ENCODE measurements at regions not wholly inside any gene's neighbourhood (a gene's known extent, or its start where the extent isn't known, plus 50 kb on each side); places are given as distances from the start of the nearest gene placed in this dataset.
"Not testable (repeated sequence)": the region's sequence is repeated elsewhere in the genome, so short reads cannot be mapped to it uniquely, and the experiment has no call there.

DNA sequence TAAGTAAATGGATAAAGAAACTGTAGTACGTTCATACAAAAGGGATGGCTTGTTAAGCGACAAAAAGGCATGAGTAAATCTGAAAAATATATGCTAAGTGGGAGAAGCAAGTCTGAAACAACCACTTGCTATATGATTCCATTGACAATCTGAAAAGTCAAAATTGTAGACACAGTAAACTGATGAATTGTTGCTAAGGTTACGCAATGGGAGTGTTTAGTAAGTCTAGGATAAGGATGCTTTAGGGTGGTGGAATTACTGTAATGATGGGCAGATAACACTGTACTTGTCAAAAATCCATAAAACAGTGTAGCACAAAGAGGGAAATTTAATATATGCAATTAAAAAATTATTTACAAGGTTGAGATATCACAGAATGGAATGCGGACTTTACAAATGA is 984.9 kb downstream of the FSCB start:
- no peaks in the 10 kb centered on the region for H3K4me1 ChIP-seq (ENCODE audit: control insufficient read depth in 1 of 2, low read depth in 2 of 2)
- no peak overlapping the region for H3K4me3 ChIP-seq
- H3K27ac ChIP-seq, result no peak overlapping the region
- TF ChIP-seq, protein P1, sequence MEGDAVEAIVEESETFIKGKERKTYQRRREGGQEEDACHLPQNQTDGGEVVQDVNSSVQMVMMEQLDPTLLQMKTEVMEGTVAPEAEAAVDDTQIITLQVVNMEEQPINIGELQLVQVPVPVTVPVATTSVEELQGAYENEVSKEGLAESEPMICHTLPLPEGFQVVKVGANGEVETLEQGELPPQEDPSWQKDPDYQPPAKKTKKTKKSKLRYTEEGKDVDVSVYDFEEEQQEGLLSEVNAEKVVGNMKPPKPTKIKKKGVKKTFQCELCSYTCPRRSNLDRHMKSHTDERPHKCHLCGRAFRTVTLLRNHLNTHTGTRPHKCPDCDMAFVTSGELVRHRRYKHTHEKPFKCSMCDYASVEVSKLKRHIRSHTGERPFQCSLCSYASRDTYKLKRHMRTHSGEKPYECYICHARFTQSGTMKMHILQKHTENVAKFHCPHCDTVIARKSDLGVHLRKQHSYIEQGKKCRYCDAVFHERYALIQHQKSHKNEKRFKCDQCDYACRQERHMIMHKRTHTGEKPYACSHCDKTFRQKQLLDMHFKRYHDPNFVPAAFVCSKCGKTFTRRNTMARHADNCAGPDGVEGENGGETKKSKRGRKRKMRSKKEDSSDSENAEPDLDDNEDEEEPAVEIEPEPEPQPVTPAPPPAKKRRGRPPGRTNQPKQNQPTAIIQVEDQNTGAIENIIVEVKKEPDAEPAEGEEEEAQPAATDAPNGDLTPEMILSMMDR (IDR thresholded peaks at IDR 0.05), result no peak
- no peaks in the 10 kb centered on the region for H3K27me3 ChIP-seq (replicated peaks; ENCODE audit: insufficient read depth)
- no peaks in the 10 kb centered on the region for H3K9me3 ChIP-seq
- ATAC-seq (ENCODE audit: insufficient number of reproducible peaks, low FRiP score, low read depth), result no peak
- no peak for DNase-seq (ENCODE audit: low spot score)
- no peaks in the 10 kb centered on the region for H3K36me3 ChIP-seq

DNA sequence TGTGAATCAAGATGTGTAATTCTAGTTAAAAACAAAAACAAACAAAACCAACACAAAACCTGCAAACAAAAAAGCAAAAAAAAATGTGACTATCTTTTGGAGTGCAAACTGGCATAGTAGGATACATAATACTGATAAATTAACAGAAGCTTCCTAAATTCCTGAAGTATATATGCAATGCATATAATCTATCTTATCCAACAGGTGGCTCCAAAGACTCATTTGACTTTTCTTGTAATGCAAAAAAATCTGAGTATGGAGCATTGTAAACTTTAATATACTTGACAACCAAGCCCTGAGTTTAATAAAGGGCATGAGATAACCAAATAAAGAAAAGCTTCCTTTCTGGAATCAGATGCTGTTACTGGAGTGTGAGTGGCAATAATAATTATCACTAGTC is 1003.6 kb downstream of the FSCB start:
- Histone ChIP-seq H3K27me3 (replicated peaks; ENCODE audit: insufficient read depth) (no peaks in the 10 kb centered on the region), H3K4me1 (ENCODE audit: control insufficient read depth in 1 of 2, low read depth in 2 of 2) (no peaks in the 10 kb centered on the region), H3K27ac (no peak overlapping the region), H3K4me3 (no peak overlapping the region), H3K36me3 (no peaks in the 10 kb centered on the region), H3K9me3 (no peaks in the 10 kb centered on the region)
- ATAC-seq (ENCODE audit: insufficient number of reproducible peaks, low FRiP score, low read depth) (no peak), DNase-seq (ENCODE audit: low spot score) (no peak)
- TF ChIP-seq, protein P1 (IDR thresholded peaks at IDR 0.05), result no peak

- not testable (repeated sequence) for H3K4me1 ChIP-seq (ENCODE audit: control insufficient read depth in 1 of 2, low read depth in 2 of 2); H3K27me3 ChIP-seq (replicated peaks; ENCODE audit: insufficient read depth); ATAC-seq (ENCODE audit: insufficient number of reproducible peaks, low FRiP score, low read depth); H3K27ac ChIP-seq; H3K36me3 ChIP-seq; DNase-seq (ENCODE audit: low spot score); H3K9me3 ChIP-seq; H3K4me3 ChIP-seq
Measured at GRCh38 chr14:43492359-43492758, 1014.7 kb downstream of the FSCB start.

DNA sequence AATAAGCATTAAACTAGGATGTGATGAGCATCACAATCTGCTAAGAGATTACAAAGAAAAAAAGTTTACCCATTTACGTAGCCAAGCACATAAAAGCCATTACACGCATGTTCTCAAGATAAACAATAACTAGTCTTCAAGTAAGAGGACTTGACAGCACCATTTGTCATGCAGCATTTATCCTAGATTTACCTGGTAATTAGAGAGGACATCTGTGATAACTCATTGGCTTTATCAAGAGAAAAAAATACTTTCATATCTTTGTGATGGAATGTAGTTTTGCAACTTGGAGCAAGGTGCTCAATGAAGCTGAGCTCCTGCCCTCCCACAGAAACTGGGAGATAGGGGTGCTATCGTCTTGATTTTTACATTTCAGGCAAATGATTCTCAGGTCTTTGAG is 1023.7 kb downstream of the FSCB start:
- no peaks in the 10 kb centered on the region for H3K4me1 ChIP-seq (ENCODE audit: control insufficient read depth in 1 of 2, low read depth in 2 of 2)
- TF ChIP-seq, protein P1 (IDR thresholded peaks at IDR 0.05), result no peak
- no peak overlapping the region for H3K4me3 ChIP-seq
- no peaks in the 10 kb centered on the region for H3K27me3 ChIP-seq (replicated peaks; ENCODE audit: insufficient read depth)
- H3K9me3 ChIP-seq, result no peaks in the 10 kb centered on the region
- no peaks in the 10 kb centered on the region for H3K36me3 ChIP-seq
- H3K27ac ChIP-seq, result no peak overlapping the region
- DNase-seq (ENCODE audit: low spot score), result no peak
- ATAC-seq (ENCODE audit: insufficient number of reproducible peaks, low FRiP score, low read depth), result no peak

- Histone ChIP-seq H3K4me3 (no peak overlapping the region), H3K4me1 (ENCODE audit: control insufficient read depth in 1 of 2, low read depth in 2 of 2) (no peaks in the 10 kb centered on the region), H3K27me3 (replicated peaks; ENCODE audit: insufficient read depth) (no peaks in the 10 kb centered on the region), H3K9me3 (no peaks in the 10 kb centered on the region), H3K36me3 (no peaks in the 10 kb centered on the region), H3K27ac (no peak overlapping the region)
- ATAC-seq (ENCODE audit: insufficient number of reproducible peaks, low FRiP score, low read depth) (no peak), DNase-seq (ENCODE audit: low spot score) (no peak)
- TF ChIP-seq, protein P1 (IDR thresholded peaks at IDR 0.05), result no peak
Measured at GRCh38 chr14:43481864-43482263, 1025.2 kb downstream of the FSCB start.

- Histone ChIP-seq H3K9me3 (no peaks in the 10 kb centered on the region), H3K4me1 (ENCODE audit: control insufficient read depth in 1 of 2, low read depth in 2 of 2) (no peaks in the 10 kb centered on the region), H3K27ac (no peak overlapping the region), H3K4me3 (no peak overlapping the region), H3K36me3 (no peaks in the 10 kb centered on the region), H3K27me3 (replicated peaks; ENCODE audit: insufficient read depth) (no peaks in the 10 kb centered on the region)
- ATAC-seq (ENCODE audit: insufficient number of reproducible peaks, low FRiP score, low read depth) (no peak), DNase-seq (ENCODE audit: low spot score) (no peak)
- TF ChIP-seq, protein P1 (IDR thresholded peaks at IDR 0.05), result no peak
Measured at GRCh38 chr14:43480976-43481375, 1026.1 kb downstream of the FSCB start.

All from thoracic aorta (tissue), 2 donors.